ENCODE measurements at regions not wholly inside any gene's neighbourhood (a gene's known extent, or its start where the extent isn't known, plus 50 kb on each side); places are given as distances from the start of the nearest gene placed in this dataset.

DNA sequence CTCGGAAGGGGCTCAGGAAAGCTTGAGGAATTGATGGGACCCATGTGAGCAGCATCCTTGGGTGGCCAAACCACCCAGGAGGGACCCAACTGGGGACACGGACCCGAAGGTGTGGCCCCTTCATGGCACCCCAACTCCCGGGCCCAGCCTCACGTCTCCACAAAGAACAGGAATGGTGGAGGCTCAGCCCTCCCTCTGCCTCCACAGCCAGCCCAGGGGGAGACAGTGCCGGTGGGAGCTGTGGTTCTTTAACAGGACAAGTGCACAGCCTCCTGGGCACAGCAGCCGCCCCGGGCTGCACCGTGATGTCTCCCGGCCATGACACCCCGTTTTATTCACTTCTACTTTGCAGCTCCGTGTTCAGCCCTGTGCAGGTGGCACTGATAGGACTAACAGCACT lies 587.2 kb downstream of the BRD1 start:
- no peak for DNase-seq

- no peak for DNase-seq
Measured at GRCh38 chr22:49240016-49240380, 587.7 kb downstream of the BRD1 start.

GRCh38 chr22:49239264-49240015 lies 588.2 kb downstream of the BRD1 start:
- DNase-seq, result no peak

DNA sequence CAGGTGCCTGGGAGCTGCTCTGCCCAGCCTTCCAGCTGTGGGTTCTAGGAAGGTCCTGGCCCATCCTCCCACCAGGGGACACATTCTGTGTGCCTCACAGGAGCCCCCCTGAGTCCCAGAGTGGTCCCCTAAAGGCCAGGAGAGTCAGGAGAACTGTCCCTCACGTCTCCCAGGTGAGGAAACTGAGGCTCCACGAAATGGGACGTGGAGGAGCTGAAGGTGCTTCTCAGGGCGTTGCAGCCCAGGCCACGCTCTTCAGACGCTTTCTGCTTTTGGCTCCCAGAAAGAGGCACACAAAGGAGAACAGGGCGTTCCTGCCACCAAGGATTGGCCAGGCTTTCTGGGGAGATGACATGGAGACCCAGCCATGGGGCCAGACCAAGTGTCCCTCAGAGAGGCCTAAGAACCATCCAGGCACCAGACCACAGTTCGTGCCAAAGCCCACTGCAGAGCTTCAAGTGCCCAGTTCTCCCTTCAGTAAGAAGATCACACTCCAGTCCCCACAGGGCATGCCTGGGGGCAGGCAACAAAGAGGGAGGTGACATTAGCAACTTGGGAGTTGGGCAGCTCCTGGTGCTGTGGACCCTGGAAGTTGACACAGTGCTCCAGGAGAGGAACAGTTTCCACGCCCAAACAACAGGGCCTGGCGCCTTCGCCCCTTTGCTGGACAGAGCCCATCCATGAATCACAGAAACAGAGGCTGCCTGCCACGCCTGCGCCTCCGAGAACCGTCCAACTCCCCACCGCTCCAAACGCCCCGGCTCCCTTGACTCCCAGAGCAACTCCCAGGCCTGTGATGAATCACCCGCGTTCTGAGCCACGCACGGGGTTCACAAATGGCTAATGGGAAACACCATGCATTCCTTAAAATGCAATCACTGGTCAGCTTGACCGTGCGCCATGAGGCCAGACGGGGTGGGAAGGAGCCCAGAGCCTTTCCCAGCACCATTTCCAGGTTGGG lies 589.2 kb downstream of the BRD1 start:
- DNase-seq, result no peak

GRCh38 chr22:49237703-49238102 lies 590.0 kb downstream of the BRD1 start:
- DNase-seq, result no peak

DNA sequence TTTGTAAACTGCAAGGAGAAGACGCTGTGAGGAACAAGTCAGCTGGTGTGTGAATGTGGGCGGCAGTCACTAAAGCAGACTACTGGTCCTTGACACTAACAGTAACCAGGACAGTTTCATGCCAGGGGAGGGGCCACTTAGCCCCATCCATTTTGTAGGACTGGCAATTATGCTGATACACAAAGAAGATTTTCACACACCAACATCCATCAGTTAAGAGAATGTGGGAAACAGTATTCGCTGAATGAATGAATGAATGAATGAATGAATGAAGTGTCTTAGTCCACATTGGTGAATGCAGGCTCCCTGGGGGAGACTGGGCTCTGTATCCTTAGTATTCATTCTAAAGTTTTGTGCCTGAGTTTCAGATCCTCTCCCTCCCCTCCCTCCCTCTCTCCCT lies 590.4 kb downstream of the BRD1 start:
- no peak for DNase-seq

DNA sequence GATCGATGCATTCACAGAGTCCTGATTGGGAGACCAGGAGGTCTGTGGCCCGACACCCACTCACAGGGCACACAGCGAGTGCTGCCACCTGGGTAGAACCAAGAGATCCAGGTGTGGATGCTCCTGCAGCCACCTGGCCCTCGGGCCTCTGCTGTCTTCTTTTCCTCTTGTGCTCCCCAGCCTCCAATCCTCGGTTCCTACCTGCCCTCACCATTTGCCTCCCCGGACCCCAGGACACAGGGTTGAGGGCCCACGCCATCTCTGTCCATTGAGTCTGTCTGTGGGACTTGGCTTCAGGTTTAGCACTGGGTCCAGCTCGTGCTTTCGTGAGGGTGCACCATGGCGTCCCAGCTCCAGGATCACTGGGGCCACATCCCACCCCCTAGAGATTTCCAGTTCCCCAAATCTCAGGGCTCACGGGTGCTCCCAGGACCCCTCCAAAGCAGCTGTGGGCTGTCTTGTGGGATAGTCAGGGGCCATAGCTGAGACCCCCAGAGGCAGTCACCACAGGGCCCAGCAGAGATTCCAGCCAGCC lies 591.1 kb downstream of the BRD1 start:
- DNase-seq, result no peak

- DNase-seq, result no peak
Measured at GRCh38 chr22:49235463-49236300, 592.0 kb downstream of the BRD1 start.

DNA sequence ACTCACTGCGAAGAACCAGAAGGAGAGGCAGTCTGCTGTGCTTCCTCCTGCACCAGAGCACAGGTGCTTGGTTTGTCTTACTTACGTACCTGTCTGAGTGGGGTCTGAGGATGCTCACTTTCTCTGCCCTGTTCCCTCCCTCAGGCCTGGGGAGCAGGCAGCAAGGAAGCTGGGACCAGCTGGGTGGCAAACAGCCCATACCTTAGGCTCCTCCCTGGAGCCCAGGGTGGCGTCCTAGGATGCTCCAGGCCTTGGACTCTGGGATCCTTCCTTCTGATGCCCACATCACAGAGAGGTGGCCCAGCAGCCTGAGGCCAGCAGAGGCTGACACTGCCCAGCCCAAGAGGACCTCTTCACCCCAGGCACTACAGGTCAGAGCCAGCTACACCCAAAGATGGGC lies 593.2 kb downstream of the BRD1 start:
- DNase-seq, result no peak

DNA sequence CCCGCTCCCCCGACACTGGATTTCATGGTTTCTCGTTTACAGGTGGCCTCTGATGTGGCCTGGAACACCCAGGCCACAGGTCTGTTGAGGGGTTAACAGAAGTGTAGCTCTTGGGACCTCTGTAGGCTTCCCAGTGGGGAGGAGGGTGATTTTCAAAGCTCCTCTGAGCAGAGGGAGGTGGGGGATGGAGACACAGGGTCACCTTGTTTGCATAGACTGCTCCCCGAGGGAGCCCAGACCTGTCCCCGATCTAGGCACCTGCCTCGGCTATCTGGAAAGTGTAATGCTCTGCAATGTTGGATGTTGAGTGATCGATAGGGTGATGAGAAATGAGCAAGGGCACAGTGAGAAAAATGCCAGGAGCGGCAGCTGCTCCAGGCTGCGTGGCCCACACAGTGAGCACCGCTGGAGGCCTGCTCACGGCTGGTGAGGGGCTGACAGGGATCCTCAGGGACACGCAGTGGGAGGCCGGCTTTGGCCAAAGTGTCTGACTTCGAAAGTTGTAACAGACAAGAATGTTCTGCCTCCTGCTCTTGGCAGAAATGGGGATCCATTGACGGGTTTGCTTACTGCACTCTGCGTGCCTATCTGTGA lies 594.1 kb downstream of the BRD1 start:
- DNase-seq, result no peak

DNA sequence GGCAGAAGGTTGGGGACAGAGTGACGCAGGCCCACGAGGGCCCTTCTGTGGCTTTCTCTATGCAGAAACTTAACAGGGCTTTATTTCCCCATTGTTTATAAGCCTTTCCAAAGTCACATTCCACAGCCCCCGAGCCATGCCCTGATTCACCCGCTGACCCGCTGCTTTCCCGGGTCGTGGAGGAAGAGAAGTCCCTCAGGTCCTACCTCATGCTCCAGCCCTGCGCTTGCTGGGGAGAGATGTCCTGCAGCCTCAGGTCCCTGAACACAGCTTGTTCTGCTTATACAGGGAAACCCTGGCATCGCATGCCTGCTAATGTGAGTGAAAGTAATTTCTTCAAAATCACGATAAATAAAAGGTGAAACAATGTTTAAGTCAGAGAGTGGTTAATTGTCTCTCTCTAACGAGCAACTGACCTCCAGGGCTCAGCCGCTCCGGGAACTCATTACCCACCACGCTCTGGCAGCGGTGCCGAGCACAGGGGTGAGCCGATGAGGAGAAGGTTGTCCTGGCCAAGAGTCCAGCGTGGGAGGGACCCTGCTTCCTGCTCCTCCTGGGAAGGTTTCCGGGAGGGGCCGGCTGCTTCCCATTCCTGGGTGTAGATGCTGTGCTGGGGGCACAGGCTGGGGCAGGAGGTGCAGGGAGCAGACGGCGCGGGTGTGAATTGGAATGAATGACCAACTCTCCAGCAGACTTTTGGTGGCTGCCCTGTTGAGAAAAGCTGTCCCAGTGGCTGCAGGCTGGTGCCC lies 595.2 kb downstream of the BRD1 start:
- no peak for DNase-seq

DNA sequence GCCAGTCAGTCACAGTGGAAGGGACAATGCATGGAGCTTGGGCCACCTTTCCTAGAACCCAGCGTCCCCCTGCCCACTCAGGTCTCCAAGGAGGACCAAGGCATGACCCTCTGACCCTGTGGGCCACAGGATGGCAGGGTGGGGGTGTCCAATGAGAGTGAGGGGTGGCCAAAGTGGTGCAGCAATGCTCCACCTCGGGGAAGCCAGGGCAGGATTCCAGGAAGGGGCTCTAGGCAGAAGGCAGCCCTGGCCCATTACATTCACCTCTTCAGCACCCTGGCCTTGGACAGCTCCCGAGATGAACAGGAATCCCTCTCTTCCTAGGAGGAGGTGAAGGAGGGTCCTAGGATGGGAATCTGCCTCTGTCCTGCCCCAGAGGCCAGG lies 597.5 kb downstream of the BRD1 start:
- DNase-seq, result no peak

GRCh38 chr22:49229483-49230193 lies 598.0 kb downstream of the BRD1 start:
- DNase-seq, result no peak

DNA sequence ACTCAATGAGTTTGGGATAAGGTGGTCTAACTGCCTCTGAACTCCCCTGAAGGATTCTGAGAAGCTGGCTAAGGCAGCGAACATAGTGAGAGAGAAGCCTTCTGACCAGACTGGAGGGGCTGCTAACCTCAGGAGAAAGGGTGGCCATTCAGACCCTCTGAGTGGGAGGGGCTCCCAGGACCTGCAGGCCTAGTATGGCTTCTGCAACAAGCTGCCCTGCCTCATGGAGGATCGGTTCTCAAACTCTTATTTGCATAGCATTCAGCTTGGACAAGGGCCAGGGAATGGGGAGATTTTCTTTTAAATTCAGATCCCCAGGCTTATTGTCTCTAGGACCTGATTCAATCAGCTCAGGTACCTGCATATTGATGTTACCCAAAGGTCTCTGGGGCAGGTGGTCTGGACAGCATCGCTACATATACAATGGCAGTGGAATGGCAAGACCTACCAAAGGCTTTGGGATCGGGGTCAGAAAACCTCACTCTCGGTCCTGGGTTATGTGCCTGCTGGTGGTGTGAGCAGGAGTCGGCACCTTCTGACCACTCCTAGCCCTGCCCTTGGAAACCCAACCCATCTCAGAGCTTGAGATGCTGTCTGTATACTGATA lies 599.1 kb downstream of the BRD1 start:
- DNase-seq, result no peak

DNA sequence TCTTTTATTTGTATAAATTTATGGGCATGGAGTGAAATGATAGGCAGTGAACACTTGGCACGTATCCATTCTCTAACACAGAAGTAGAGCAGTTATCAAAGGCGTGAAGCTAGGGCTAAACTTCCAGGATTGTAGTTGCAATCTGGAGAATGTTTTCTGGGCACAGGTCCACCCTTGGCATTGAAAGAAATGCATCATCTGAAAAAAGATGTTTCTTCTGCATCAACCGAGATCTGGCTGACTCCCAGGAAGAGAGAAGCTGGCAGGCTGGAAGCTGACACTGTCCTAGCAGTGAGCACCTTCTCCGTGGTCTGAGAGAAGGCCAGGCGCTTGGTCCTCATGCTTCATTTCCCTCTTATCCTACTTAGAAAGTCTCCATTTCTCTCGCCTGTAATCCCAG lies 600.0 kb downstream of the BRD1 start:
- no peak for DNase-seq

DNA sequence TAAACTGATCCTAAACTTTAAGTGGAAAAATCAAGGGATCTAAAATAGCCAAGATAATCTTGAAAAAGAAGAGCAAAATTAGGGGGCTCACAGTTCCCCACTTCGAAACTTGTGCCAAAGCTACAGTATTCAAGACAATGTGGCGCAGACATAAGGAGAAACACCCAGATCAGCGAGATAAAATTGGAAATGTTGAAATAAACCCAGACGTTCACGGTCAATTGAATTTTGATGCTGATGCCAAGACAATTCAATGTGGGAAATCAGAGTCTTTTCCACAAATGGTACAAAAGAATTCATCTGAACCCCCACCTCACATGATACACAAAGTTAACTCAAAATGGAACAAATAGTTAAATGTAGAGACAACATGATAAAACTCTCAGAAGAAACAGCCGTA lies 601.6 kb downstream of the BRD1 start:
- DNase-seq, result no peak

- no peak for DNase-seq
Measured at GRCh38 chr22:49224243-49224642, 603.4 kb downstream of the BRD1 start.

DNA sequence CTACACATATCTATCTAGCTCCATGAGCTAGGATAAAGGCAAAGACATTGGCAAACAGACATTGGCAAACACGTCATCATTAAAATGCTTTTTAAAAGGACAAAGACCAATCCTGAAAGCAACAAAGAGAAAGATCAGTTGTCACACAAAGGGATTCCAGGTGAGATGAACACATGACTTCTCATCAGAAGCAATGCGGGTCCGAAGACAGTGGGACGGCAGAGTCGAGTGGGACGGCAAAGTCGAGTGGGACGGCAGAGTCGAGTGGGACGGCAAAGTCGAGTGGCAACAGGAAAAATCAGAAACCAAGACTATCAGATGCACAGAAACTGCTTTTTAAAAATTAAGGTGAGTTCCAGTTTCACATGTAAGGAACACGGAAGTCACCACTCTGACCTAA lies 609.5 kb downstream of the BRD1 start:
- DNase-seq, result no peak

DNA sequence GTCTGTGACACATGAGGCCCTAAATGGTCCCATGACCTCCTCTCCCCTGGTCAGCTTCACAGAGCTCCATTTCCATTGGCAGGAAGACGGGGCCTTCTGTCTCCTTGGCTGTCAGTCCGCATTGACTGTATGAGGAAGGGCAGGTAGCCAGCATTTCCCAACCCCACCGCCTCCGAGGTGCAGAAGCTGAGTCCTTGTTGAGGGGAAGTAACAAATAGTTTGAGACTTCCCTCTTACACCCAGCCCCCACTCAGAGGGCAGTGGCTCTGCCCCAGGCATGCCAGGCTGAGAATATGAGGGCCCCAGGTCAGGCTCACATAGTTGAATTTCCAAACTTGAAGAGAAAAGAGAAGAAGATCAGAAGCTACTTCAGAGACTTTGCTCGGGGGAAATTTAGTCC lies 611.1 kb downstream of the BRD1 start:
- no peak for DNase-seq

DNA sequence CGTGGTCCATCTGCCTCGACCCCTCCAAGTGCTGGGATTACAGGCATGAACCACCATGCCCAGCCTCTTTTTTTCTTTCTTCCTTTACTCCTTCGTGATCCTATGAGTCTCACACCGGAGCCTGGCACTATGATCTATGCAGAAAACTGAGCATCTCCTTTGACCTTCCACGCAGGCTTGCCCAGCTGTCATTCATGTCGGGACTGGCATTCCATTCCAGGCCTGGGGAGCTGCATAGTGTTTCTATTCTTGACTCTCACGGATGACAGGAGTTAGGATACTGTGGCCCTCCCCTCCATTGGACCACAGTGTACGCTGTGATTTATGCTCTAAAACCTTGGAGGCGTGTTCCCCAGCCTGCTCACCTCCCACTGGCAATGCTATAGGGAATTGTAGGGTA lies 611.8 kb downstream of the BRD1 start:
- no peak for DNase-seq

DNA sequence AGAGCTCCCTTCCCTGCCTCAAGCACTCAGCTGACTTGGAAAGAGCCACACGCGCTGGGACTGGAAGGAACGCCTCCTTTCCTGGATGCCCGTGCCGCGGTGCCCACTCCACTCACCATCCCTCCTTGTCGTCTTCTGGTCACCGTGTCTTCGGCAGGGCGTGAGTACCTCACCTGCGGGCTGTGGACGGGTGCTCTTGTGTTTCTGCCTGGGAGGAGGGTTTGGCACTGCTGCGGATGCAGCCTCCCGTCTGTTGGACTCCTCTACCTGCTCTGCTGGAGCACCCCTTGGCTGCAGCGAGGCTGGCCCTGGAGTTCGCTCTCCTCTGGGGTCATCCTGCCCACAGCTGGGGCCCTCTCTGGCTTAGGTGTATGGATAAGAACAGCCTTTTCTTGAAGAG lies 612.7 kb downstream of the BRD1 start:
- DNase-seq, result no peak

Data from femur (tissue), 1 donor.